OCI-LY7 (cell line): ENCODE measurements at regions not wholly inside any gene's neighbourhood (a gene's known extent, or its start where the extent isn't known, plus 50 kb on each side); places are given as distances from the start of the nearest gene placed in this dataset.

ENCODE experiments used
- CTCF ChIP-seq: fragments of 200-600 bp; sonication (generic); conservative IDR thresholded peaks from 2 replicates; pipeline ENCODE4 v1.5.1; 2014; ENCODE audit warnings: mild to moderate bottlenecking, antibody characterized with exemption, low read length, moderate library complexity, mixed read lengths
- EZH2phosphoT487 ChIP-seq: fragments of 200-600 bp; sonication (generic); IDR thresholded peaks from 2 replicates; pipeline ENCODE4 v1.6.1; 2018; ENCODE audit warnings: low read depth, borderline replicate concordance, mild to moderate bottlenecking, mixed run types, antibody characterized with exemption, low read length, moderate library complexity, mixed read lengths

- TF ChIP-seq CTCF (no peak), EZH2phosphoT487 (no peak)
These were observed 257.6 kb downstream of the HDGFL1 start for GRCh38 chr6:22826961-22827360.
